Activated gamma-delta T cell (primary cell): ENCODE measurements at regions not wholly inside any gene's neighbourhood (a gene's known extent, or its start where the extent isn't known, plus 50 kb on each side); places are given as distances from the start of the nearest gene placed in this dataset.

Experiments used
- DNase-seq: peaks from one replicate; lab custom pipeline; 2025; lab: John Stamatoyannopoulos, UW

- DNase-seq: no peak
These were observed 123.3 kb downstream of the NCOR2 start for GRCh38 chr12:124443931-124444712.

DNA sequence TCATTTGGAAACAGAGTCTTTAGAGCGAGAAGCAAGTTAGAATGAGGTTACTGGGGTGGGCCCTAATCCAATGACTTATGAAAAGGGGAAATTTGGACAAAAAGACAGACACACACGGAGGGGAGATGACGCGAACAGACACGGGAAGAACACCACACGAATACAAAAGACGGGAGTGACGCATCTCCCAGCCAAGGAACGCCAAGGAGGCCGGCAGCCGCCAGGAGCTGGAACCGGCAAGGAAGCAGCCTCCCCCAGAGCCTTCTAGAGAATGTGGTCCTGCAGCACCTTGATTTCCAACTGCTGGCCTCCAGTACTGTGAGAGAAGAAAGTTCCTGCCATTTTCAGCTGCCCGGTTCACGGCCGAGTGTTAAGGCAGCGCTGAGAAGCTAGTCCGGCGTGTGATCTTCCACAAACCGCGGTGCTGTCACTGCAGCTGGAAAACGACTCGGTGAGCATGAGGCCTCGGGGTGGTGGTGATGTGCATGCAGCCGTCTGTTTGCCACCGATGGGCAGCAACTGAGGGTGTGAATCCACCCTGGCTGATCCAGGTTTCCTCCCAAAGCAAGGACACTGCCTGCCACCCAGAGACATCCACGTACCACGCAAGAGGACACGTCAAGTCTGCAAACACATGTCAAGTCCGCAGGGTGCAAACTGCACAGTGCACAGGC, 124.5 kb downstream of the NCOR2 start:
- no peak for DNase-seq

- no peak for DNase-seq
These were observed 125.1 kb downstream of the NCOR2 start for GRCh38 chr12:124442281-124442680.

DNA sequence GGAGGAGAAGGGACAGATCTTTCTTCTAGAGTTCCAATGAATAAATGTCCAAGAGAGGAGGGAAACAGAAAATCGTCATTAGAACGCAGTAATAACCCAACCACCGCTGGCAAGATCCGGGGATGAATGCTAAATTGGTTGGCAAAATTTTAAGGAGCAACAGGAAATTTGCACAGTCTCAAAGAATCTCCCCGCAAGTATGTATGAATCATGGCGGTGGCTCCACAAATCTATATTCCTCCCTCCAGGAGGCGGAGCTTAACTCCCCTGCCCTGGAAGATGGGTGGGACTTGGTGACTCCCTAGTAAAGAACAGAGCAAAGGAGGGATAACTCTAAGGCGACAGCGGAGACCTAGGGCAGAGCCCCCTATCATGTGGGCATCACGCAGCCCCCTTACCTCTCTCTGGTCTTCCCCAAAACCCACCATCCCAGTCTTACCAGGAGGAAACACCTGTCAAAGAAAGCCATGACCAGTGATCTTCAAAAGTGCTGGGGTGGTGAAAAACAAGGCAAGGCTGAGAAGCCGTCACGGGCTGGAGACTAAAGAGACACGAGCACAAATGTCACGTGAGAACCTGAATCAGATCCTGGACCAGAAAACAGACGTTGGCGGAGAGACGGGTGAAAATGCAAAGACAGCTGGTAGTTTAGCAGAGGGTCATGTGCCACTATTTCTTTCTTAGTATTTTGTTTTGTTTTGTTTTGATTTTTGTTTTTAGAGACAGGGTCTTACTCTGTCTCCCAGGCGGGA, 125.8 kb downstream of the NCOR2 start:
- no peak for DNase-seq

DNA sequence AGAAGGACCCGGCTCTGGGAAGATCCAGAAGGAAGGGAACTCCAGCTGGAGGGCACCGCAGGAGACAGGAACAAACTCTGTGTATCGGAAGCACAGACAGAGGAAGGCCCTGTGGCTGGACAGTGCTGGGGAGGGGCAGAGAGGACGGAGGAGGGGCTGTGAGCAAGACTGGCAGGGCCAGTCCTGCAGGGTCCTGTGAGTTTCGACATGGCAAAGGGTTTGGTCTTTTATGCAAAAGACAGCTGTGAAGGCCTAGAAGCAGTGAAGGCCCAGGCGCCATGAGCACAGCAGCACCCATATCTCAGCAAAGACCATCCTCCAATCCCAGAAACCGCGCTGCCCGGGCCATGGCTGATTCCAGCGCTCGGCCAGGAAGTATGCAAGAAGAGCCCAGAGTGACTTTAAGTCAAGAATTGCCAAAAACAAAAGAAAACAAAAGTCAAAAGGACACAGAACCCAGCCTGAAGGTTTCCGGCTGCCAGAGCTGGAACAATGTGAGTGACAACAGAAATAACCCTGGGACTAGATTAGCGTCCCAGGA, 126.5 kb downstream of the NCOR2 start:
- DNase-seq: no peak

GRCh38 chr12:124440031-124440626, 127.3 kb downstream of the NCOR2 start:
- no peak for DNase-seq

- DNase-seq: no peak
These were observed 128.9 kb downstream of the NCOR2 start for GRCh38 chr12:124438437-124439056.

- no peak for DNase-seq
These were observed 129.6 kb downstream of the NCOR2 start for GRCh38 chr12:124437617-124438436.

DNA sequence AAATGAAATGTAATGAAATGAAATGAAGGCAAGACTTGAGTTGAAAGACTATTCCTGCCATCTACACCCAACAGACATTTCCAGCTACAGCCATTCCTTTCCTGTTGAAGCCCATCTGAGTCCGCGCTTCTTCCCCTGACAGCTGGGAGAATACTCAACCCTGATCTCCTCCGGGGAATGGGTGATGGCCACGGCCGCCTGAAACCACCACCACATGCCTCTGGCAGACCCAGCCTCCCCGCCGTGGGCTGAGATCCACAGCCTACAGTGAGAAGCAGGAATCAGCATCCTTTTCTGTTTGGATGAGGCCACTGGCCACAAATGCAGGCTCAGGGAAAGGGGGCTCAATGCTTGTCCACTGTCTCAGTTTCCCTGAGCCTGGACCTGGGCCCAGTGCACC, 130.3 kb downstream of the NCOR2 start:
- no peak for DNase-seq

- DNase-seq: no peak
These were observed 131.0 kb downstream of the NCOR2 start for GRCh38 chr12:124436366-124436765.

DNA sequence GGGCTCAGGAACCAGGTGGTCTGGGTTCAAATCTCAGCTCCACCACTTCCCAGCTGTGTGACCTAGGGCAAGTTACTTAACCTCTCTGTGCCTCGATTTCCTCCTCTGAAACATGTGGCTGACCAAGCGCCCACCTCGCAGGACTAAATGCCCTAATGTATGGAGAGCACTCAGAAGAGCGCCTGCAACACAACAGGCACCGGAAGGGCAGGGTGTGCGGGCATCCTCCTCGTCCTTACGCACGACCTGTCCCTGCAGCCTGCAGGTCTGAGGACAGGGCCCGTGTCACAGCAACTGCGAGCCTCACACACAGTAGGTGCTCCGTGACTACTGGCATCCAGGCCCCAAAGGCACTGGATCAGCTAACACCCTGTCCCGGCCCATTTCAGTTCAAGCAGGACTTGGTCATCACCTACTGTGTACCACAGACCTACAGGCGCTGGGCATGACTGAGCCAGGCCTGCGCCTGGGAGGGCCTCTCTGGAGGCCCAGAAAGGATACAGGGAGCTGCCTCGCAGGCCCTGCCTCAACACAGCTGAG, 131.5 kb downstream of the NCOR2 start:
- DNase-seq: no peak

DNA sequence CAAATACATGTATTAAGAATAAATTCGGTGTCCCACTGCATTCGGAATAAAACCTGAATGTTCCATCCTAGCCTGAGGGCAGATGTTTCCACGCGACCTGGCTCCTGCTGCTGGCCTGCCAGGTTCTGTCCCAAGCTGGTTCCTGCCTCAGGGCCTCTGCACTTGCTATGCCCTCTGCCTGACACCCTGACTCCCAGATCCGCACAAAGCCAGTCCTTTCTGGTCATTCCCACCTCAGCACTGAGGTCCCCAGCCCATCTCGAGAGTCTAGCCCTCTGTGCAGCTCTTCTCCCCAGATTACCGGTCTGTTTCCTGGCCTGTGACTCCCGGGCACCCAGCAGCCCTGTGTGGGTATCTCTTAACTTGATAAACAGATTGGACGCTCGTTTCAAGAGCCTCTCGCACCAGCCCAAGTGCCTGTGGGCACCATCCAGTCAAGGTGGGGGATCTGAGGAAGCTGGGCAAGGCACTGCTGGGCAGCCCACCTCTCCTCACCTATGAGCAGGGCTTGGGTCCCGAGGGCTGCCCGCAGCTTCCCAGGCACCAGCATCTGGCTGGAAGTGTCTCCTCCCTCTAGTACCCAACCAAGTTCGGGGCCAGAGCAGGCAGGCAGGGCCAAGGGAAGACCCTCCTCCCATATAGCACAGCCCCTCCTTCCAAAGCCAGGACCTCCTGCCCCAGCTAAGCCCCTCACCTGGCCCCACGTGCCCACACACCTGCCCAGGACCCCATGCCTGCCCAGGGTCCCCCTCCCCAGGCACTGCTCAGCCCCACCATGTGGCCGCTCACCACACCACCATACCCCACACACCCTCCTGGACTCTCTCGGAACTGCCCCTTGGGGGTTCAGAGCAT, 132.2 kb downstream of the NCOR2 start:
- no peak for DNase-seq

DNA sequence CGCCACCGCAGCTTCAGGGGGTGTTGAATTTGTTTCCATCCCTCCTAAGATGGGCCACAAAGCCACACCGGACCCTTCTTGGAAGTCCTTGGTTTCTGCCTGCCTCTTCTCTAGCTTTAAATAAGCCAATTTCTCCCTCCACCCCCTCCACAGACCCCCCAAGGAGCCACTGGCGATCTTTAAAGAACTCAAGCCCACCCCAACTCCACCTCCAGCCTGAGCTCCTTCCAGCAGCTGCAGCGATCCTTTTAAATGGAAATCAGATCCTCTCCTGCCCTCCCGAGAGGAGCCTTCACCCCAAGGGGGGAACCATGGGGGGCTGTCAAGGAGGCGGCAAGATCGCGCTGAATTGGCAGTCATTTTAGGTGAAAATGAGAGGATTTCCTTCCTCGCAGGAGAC, 133.1 kb downstream of the NCOR2 start:
- DNase-seq: no peak

- no peak for DNase-seq
These were observed 133.5 kb downstream of the NCOR2 start for GRCh38 chr12:124433879-124434278.

DNA sequence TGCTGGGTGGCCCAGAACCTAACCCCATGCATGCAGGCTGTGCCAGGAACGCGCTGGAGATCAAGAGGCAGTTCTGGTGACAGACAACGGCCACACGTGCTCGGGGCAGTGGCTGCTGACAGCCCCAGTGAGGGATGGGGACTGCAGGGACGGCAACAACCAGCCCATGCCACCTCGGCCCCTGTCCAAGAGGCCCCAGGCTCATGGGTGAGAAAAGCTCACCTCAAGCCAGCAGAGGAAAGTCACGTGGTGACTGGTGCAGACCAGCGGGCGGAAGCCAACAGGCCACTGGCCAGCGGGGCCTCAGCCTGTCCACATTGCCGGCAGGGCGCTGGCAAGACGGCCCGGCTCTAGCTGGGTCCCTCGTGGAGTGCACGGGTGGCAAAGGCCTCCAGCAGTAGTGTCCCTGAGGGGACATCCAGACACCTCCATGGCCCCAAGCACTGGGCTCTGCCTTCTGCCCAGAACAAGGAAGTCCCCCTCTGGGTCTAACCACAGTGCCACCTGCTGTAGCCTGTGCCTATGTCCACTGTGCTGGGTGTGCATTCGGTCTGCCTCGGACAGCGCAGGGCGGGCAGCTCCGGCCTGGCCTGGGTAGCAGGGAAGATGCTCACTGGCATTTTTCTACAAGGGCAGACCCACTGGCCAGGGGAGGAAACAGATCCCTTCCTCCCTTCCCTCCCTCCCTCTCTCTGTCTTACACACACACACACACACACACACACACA, 134.1 kb downstream of the NCOR2 start:
- DNase-seq: no peak

- no peak for DNase-seq
These were observed 135.0 kb downstream of the NCOR2 start for GRCh38 chr12:124432376-124432775.

- no peak for DNase-seq
These were observed 135.4 kb downstream of the NCOR2 start for GRCh38 chr12:124431971-124432370.

- no peak for DNase-seq
These were observed 135.6 kb downstream of the RFLNA start for GRCh38 chr12:124430491-124430890.

DNA sequence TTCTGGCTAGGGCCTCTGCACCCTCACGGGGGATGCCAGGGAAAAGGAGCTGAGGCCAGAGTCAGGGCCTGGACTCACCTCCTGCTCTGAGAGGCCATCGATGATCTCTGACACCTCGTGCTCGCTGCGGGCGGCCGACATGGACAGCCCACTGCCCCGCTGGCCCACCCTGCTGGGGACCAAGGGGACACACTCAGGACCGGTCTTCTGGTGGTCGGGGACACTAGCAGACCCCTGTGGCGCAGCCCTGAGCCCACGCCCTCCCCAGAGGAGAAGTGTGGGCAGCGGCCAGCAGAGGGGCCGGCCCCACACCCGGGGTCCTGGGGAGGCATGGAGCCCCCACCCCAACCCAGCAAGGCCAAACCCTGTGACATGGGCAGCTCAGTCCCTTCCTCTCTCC, 134.6 kb downstream of the RFLNA start:
- DNase-seq: no peak
